ENCODE measurements at regions not wholly inside any gene's neighbourhood (a gene's known extent, or its start where the extent isn't known, plus 50 kb on each side); places are given as distances from the start of the nearest gene placed in this dataset.

DNA sequence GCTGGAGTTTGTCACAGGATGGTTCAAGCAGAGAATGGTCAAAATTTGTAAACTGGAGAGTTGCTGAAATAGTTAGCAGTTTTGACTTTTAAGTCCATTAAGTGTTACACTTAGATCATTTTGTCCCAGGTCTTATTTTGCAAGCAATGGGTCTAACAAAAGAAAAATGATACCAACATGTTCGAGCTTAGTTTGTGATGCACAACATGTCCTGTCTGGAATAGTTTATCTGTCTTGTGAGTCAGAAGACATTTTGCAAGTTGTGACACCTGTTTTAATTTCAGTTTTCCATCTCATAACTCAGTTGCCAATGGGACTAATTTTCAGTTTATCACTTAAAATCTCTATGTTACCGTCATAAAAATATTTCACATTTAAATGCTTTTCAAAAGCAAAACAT lies 929.8 kb downstream of the CDH18 start:
- no peak for TF ChIP-seq ZNF70 (CRISPR knock-in tag; IDR thresholded peaks at IDR 0.05)
- no peak for TF ChIP-seq ESRRG (CRISPR knock-in tag; IDR thresholded peaks at IDR 0.05)
- TF ChIP-seq ZFP3 (CRISPR knock-in tag; IDR thresholded peaks at IDR 0.05), result no peak
- TF ChIP-seq RARB (CRISPR knock-in tag; IDR thresholded peaks at IDR 0.05), result no peak
- no peak for TF ChIP-seq GLIS3 (CRISPR knock-in tag; IDR thresholded peaks at IDR 0.05)
- TF ChIP-seq, protein P1, sequence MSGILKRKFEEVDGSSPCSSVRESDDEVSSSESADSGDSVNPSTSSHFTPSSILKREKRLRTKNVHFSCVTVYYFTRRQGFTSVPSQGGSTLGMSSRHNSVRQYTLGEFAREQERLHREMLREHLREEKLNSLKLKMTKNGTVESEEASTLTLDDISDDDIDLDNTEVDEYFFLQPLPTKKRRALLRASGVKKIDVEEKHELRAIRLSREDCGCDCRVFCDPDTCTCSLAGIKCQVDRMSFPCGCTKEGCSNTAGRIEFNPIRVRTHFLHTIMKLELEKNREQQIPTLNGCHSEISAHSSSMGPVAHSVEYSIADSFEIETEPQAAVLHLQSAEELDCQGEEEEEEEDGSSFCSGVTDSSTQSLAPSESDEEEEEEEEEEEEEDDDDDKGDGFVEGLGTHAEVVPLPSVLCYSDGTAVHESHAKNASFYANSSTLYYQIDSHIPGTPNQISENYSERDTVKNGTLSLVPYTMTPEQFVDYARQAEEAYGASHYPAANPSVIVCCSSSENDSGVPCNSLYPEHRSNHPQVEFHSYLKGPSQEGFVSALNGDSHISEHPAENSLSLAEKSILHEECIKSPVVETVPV (CRISPR knock-in tag; IDR thresholded peaks at IDR 0.05), result no peak
- no peak for TF ChIP-seq ZC3H10 (CRISPR knock-in tag; IDR thresholded peaks at IDR 0.05)
- no peak for TF ChIP-seq TCF4 (CRISPR knock-in tag; IDR thresholded peaks at IDR 0.05; ENCODE audit: borderline replicate concordance)
- TF ChIP-seq ZFP30 (CRISPR knock-in tag; IDR thresholded peaks at IDR 0.05), result no peak
- TF ChIP-seq ARNTL (CRISPR knock-in tag; IDR thresholded peaks at IDR 0.05; ENCODE audit: borderline replicate concordance, low read depth), result no peak
- ATAC-seq, result no peak

DNA sequence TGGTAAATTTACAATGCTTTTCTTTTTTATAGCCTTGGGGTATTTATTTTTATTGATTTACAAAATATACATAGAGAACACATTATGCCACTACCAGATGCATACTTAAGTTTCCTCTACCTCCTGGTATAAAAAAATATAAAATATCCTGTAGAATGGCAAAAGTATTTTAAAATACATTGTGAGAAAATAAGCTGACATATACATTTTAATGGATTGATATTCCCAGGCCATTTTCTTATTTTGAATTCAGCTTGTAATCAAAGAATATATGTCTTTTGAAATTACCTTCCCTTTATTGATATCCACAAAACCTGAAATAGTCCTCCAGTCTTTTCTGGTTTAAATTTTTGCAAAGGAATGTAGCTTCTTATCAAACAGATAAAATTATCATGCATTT lies 923.9 kb downstream of the CDH18 start:
- no peak for ATAC-seq
- TF ChIP-seq CSDC2 (CRISPR knock-in tag; IDR thresholded peaks at IDR 0.05) (no peak), ZNF8 (CRISPR knock-in tag; IDR thresholded peaks at IDR 0.05) (no peak), TOX (CRISPR knock-in tag; IDR thresholded peaks at IDR 0.05; ENCODE audit: borderline replicate concordance) (no peak), RARB (CRISPR knock-in tag; IDR thresholded peaks at IDR 0.05) (no peak), GLIS3 (CRISPR knock-in tag; IDR thresholded peaks at IDR 0.05) (no peak), ZNF70 (CRISPR knock-in tag; IDR thresholded peaks at IDR 0.05) (no peak), SNAI2 (CRISPR knock-in tag; IDR thresholded peaks at IDR 0.05) (no peak), ISL1 (CRISPR knock-in tag; IDR thresholded peaks at IDR 0.05) (no peak), TCF4 (CRISPR knock-in tag; IDR thresholded peaks at IDR 0.05; ENCODE audit: borderline replicate concordance) (no peak)

DNA sequence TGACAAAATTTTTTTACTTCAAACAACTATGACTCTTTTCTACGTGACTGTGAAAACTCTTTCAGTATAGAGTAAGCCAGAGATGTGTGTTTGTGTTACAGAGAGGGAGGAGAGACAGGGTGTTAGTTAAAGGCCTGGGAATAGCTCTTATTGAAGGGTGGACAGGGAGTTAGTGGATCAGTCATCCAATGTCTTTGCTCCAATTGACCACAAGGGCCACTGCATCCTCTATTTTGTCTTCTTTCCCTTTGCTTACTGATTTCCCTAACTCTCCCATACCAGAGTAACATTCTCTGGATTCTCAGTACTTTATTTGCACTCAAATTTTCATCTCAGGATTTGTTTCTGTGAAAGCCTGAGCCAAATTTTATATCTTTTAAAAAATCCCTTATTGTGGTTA lies 920.3 kb downstream of the CDH18 start:
- ATAC-seq, result no peak
- TF ChIP-seq OSR1 (CRISPR knock-in tag; IDR thresholded peaks at IDR 0.05) (no peak), CSDC2 (CRISPR knock-in tag; IDR thresholded peaks at IDR 0.05) (no peak), ISL1 (CRISPR knock-in tag; IDR thresholded peaks at IDR 0.05) (no peak), ZNF8 (CRISPR knock-in tag; IDR thresholded peaks at IDR 0.05) (no peak), ESRRG (CRISPR knock-in tag; IDR thresholded peaks at IDR 0.05) (no peak), BACH2 (CRISPR knock-in tag; IDR thresholded peaks at IDR 0.05; ENCODE audit: borderline replicate concordance) (no peak), TCF4 (CRISPR knock-in tag; IDR thresholded peaks at IDR 0.05; ENCODE audit: borderline replicate concordance) (no peak), ZNF565 (CRISPR knock-in tag; conservative IDR thresholded peaks at IDR 0.05; ENCODE audit: low read depth) (no peak), RARB (CRISPR knock-in tag; IDR thresholded peaks at IDR 0.05) (no peak)
- TF ChIP-seq, protein P1 (CRISPR knock-in tag; IDR thresholded peaks at IDR 0.05), result no peak
- TF ChIP-seq, protein P2, sequence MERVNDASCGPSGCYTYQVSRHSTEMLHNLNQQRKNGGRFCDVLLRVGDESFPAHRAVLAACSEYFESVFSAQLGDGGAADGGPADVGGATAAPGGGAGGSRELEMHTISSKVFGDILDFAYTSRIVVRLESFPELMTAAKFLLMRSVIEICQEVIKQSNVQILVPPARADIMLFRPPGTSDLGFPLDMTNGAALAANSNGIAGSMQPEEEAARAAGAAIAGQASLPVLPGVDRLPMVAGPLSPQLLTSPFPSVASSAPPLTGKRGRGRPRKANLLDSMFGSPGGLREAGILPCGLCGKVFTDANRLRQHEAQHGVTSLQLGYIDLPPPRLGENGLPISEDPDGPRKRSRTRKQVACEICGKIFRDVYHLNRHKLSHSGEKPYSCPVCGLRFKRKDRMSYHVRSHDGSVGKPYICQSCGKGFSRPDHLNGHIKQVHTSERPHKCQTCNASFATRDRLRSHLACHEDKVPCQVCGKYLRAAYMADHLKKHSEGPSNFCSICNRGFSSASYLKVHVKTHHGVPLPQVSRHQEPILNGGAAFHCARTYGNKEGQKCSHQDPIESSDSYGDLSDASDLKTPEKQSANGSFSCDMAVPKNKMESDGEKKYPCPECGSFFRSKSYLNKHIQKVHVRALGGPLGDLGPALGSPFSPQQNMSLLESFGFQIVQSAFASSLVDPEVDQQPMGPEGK (CRISPR knock-in tag; IDR thresholded peaks at IDR 0.05; ENCODE audit: borderline replicate concordance), result no peak

DNA sequence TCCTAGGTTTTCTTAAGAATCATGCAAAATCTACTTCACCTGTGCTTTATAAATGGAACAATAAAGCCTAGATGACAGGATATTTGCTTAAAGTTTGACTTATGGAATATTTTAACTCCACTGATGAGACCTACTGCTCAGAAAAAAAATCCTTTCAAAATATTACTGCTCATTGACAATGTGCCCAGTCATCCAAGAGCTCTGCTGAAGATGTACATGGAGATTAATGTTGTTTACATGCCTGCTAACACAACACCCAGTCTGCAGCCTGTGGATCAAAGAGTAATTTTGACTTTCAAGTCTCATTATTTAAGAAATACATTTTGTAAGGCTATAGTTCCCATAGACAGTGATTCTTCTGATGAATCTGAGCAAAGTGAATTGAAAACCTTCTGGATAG lies 889.6 kb downstream of the CDH18 start:
- ATAC-seq, result no peak
- TF ChIP-seq, protein P2 (CRISPR knock-in tag; IDR thresholded peaks at IDR 0.05; ENCODE audit: borderline replicate concordance), result no peak
- TF ChIP-seq ARNTL (CRISPR knock-in tag; IDR thresholded peaks at IDR 0.05; ENCODE audit: borderline replicate concordance, low read depth), result no peak

DNA sequence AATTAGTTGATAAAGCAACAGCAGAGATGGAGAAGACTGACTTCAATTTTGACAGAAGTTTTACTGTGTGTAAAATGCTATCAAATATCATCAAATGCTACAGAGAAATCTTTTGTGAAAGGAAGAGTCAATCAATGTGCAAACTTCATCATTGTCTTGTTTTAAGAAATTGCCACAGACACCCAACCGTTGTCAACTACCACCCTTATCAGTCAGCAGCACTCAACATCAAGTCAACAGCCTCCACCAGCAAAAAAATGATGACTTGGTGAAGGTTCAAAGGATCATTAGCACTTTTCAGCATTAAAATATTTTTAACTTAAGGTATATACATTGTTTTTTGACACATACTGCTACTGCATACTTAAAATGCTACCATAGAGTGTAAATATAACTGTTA lies 888.8 kb downstream of the CDH18 start:
- no peak for ATAC-seq
- no peak for TF ChIP-seq TOX (CRISPR knock-in tag; IDR thresholded peaks at IDR 0.05; ENCODE audit: borderline replicate concordance)
- no peak for TF ChIP-seq OSR1 (CRISPR knock-in tag; IDR thresholded peaks at IDR 0.05)
- TF ChIP-seq, protein P1 (CRISPR knock-in tag; IDR thresholded peaks at IDR 0.05), result no peak
- no peak for TF ChIP-seq ZFP30 (CRISPR knock-in tag; IDR thresholded peaks at IDR 0.05)
- no peak for TF ChIP-seq RARB (CRISPR knock-in tag; IDR thresholded peaks at IDR 0.05)
- TF ChIP-seq ZNF70 (CRISPR knock-in tag; IDR thresholded peaks at IDR 0.05), result no peak
- TF ChIP-seq ESRRG (CRISPR knock-in tag; IDR thresholded peaks at IDR 0.05), result no peak
- TF ChIP-seq, protein P3, sequence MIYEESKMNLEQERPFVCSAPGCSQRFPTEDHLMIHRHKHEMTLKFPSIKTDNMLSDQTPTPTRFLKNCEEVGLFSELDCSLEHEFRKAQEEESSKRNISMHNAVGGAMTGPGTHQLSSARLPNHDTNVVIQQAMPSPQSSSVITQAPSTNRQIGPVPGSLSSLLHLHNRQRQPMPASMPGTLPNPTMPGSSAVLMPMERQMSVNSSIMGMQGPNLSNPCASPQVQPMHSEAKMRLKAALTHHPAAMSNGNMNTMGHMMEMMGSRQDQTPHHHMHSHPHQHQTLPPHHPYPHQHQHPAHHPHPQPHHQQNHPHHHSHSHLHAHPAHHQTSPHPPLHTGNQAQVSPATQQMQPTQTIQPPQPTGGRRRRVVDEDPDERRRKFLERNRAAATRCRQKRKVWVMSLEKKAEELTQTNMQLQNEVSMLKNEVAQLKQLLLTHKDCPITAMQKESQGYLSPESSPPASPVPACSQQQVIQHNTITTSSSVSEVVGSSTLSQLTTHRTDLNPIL (CRISPR knock-in tag; IDR thresholded peaks at IDR 0.05; ENCODE audit: low read depth), result no peak
- no peak for TF ChIP-seq ARNTL (CRISPR knock-in tag; IDR thresholded peaks at IDR 0.05; ENCODE audit: borderline replicate concordance, low read depth)
- TF ChIP-seq PPARA (CRISPR knock-in tag; IDR thresholded peaks at IDR 0.05; ENCODE audit: borderline replicate concordance), result no peak
- TF ChIP-seq, protein P2 (CRISPR knock-in tag; IDR thresholded peaks at IDR 0.05; ENCODE audit: borderline replicate concordance), result no peak
- no peak for TF ChIP-seq CSDC2 (CRISPR knock-in tag; IDR thresholded peaks at IDR 0.05)
